Stimulated activated CD4-positive, alpha-beta T cell treated with anti-CD3 and anti-CD28 coated beads, TNF-alpha, amount 100 ng/mL, for 48 hours (primary cell): ENCODE measurements at regions not wholly inside any gene's neighbourhood (a gene's known extent, or its start where the extent isn't known, plus 50 kb on each side); places are given as distances from the start of the nearest gene placed in this dataset.
A peak's percentile ranks its signal among the peaks of the same experiment; 100 is the strongest.
"Not testable (repeated sequence)": the region's sequence is repeated elsewhere in the genome, so short reads cannot be mapped to it uniquely, and the experiment has no call there.

Experiments used
- DNase-seq, 3 donors: peaks; one replicate each; pipeline ENCODE4 v3.0.0-alpha.2; 2020; ENCODE audit warnings: low read depth in 3 of 3

DNA sequence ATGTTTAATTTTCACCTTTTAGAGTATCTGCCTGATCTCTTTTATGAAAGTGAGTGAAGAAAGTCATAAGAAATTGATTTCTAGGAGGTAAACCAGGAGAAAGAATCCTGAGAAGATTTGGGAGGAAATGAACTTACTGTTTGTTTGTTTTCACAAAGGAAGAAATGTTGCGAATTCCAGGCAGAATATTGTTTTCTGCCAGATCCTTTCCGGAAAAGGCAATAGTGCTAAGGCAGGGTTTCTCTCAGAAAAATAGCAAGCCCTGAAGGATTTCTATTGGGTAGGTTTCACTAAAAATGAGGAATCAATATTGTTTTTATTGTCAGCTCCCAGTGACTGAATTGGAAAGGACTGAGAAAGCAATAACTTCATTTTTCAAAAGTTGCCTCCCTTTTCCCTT lies 85.7 kb upstream of the TGFBR2 start:
- DNase-seq, result no peak

DNA sequence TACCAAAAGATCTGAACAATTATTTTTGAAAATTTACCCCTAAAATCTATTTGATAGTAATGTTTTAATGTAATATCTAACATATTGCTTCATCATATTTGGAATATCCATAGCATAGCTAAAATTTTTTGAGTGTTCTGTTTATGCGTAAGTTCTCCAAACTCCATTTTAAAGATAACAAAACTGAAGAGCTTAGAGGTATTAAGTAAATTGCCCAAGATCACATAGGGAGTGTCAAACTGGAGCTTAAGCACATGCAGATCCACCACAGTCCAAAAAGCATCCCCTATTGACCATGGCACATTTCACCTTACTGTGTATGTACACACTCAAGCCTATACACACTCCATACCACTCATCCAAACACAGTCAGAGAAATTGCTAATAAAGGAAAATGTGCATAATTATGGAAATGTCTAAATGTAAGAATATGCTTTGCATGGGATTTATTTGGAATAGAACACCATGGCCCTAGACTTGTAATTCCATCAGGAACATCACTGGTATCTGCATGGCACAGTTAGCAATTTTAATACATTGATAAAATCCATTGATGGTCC lies 85.2 kb upstream of the TGFBR2 start:
- no peak for DNase-seq

DNA sequence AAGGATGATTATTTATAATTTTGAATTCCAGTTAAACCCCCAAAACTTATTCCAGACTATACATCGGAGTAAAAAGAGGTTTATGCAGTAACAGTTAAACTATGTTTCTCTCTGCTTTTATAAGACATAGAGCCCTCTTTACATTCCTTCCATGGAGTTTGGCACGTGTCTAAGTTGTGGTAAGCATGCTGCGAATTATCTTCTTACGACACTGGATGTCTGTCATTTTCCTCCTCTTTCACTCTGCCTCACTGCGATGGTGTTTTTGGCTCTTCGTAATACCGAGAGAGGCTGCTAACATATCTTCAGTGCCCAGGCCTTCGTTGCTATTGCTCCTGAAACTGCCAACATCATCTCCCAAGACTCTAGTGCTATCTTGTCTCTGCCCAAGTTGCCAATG lies 83.9 kb upstream of the TGFBR2 start:
- no peak for DNase-seq

DNA sequence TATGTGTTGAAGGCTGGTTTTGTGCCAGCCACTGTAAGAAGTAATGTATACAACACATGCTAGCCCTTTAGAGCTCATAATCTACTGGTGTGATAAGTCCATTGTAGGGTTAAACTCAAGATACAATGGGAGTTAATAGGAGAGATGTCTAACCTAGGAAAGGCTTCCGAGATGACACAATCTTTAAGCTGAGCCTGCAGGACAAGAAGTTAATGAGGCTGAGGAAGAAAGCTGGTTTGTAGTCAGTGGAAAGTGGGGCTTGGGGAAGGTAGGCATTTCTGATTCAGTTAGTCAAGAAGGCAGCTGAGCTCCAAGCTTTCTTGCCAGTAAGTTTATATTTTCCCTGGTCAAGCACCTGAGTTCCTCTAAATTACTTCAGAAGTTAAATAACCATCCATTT lies 83.0 kb upstream of the TGFBR2 start:
- no peak for DNase-seq

DNA sequence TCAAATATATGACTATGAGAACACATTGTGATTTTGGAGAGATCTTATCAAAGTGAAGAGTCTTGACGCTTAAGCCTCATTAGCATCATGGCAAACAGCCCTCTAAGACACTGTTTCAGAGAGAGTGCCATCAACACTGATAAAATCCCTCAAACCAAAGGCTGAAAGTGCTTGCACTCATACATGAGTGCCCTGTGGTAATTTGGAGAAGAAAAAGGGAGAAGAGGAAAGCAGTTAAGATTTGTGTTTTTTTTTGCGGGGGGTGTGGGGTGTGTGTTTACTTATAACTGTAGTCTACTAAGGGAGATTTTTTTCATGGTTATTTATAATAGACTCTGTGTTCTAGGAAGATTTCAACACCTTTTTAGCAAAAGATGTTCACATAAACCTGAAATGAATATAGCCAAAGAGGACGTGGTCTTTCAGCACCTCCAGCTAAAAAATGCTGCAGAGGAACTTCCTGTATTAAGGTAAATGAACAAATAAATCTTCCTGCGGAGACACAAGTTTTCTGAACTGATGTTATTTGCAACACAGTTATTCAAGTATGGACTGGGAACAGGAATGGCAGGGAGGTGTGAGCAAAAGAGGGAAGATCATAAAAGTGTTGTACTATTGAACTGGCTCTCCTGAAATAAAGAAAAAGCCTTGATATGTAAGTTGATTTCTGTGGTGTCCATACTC lies 81.9 kb upstream of the TGFBR2 start:
- no peak for DNase-seq

DNA sequence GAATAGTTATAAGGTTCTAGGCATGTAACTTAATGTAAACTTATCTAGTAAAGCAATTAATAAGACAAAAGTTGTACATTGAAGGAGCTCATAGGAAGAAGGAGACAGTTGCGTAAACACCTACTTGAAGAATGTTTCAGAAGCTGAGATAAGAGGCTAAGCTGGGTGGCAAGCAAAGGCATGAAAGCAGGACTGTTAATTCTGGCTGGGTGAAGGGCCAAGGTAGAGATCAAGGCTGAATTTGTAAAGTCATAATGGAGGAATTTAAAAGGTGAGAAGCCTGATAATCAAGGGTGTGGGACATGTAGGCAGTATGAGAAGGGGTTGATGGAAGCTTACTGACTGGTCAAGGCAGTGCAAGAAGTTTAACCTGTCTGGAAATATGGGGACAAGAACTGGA lies 80.4 kb upstream of the TGFBR2 start:
- no peak for DNase-seq

DNA sequence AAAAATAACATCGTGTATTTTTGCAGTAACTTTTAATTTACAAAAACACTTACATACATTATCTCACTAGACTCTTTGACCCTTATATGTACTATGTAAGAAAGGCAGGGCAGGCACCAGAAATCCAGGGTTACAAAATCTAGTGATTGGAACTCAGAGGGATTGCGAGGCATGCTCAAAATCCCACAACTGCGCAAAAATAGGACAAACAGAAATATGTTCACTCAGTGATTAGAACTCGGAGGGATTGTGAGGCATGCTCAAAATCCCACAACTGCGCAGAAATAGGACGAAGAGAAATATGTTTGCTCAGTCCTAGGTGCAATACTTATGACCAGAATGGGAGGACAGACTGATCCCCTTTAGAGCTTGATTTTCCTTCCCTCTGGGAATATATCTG lies 79.2 kb upstream of the TGFBR2 start:
- no peak for DNase-seq

DNA sequence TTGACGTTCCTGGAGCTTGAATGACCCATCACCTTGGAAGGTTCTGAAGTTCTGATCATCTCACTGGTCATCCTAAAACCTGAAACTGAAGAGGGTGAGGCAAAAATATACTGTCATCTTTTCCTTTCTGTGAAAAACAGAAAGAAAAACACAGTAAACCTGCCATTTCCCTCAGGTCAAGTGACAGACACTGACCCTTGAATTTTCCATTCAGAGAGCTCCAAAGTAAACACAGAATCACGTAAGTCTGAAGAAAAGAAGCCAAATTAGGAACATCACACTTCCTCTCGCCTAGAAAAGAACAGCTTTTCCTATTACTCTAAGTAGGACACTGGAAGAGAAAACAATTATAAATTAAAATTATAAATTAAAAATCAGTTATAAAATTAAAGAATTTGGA lies 78.7 kb upstream of the TGFBR2 start:
- no peak for DNase-seq

DNA sequence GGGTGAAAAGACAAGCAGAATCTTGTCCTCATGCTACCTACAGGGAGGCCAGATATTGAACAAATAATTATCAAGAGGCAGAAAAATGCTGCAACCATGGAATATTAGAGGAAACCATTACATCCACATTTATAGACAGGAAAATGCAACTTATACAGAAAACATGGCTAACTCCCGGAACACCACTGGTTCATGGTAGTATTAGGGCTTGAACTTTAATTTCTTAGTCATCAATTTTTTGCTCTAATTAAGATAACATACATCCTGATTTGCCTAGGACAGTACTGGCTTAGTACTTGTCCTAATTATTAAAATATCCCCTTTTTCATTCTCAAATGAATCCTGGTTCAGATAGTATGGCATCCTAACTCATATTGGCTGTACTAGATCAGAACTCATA lies 76.3 kb upstream of the TGFBR2 start:
- no peak for DNase-seq

DNA sequence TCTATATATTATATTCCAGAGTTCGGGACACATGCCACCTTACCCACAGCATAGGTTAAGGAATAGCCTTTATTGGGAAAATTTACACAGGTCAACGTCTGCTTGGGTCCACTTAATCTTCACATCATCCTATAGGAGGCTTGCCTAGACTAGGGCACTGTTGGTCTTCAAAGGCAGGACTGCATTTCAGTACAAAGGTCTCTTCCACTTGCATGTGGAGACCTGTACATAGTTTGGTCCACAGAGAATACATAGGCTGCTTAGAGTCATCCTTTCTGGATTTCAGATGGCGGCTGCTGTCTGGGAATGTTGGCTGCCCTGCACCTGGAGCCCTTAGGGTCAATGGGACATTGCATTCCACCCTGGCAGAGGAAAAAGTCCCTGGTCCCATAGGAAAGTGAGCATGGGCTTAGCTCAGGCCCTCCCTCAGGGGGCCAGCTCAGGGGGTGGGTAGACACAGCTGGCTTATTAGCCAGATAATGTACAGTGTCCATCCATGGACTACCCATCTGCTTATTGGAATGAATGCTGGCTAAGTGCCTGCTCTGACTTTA lies 75.3 kb upstream of the TGFBR2 start:
- DNase-seq, result no peak

DNA sequence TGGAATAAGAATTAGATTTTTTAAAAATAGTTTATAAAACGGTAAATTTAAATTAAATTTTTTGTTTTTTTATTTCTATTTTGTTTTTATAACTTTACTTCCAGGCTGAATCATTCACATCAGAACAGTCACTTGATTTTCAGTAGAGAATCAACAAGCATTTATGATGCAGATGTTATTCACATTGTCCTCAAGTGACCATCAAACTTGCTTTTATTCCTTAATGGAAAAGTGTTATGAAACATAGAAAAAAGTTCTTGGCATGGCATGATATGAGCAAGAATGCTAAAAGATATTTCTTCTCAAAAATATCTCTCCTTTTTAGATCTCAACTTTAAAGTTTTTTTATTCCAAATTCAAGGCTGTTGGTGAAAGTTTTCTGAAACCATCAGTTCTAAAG lies 70.9 kb upstream of the TGFBR2 start:
- no peak for DNase-seq

DNA sequence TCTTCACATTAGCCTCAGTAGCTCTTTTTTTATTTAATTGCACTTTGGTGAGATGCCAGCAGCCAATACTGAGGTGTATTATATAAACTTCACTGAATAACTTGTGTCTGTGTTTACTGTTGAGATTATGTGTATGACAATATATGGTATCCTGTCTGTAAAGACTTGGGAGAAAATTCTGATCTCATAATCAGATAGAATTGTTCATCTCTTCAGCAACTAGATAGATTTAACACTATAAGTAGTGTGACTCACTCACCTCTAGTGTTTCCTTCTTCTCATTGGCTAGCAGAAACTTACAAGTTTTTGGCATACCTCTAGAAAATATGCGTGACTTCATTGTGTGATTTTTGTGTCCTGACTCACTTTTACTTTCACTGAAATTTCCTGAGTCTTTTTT lies 67.6 kb upstream of the TGFBR2 start:
- no peak for DNase-seq

DNA sequence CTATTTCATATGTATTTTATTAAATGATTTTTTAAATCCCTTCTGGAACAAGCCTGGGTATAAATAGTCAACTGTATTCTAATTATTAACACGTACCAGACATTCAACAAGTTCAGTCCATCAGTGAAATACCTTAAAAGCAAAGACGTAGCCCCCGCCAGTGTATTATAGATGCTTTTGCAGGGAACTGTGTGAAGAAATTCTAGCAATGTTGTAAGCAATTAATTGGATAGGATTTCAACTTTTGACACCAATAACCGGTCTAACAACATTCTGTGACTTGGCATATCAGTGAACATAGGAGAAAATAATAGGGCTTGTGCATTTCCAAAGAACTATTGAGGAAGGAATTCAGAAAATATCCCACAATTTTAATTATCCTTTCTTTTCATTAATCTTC lies 67.2 kb upstream of the TGFBR2 start:
- DNase-seq, result no peak

DNA sequence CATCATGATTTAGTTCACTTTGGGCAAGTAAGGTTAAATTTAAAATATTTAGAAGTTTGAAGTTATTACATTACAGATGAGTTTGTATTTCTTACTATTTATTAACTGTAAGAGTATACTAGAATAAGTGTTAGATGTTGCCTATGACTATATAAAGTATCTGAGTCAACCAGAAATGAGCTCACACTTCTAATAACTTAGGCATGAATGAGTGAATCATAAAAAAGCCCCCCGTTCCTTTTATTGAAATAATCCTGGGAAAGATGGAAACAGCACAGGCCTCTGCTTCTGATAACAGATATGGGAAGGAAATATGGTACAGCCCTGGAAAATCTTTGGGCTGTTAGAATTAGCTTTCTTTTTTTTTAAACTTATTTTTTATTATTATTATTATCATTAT lies 66.6 kb upstream of the TGFBR2 start:
- DNase-seq, result no peak

DNA sequence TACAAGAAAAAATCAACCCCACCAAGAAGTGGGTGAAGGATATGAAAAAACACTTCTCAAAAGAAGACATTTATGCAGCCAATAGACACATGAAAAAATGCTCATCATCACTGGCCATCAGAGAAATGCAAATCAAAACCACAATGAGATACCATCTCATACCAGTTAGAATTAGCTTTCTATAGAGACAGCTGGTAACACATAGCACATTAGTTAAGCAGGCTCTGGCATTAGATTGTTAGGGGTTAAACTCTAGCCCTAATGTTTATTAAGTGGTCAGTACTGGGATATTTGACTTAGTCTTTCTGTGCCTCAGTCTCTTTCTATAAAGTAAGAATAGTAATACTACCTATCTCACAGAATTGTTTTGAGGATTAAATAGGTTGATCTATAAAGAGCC lies 65.2 kb upstream of the TGFBR2 start:
- DNase-seq, result not testable (repeated sequence)

DNA sequence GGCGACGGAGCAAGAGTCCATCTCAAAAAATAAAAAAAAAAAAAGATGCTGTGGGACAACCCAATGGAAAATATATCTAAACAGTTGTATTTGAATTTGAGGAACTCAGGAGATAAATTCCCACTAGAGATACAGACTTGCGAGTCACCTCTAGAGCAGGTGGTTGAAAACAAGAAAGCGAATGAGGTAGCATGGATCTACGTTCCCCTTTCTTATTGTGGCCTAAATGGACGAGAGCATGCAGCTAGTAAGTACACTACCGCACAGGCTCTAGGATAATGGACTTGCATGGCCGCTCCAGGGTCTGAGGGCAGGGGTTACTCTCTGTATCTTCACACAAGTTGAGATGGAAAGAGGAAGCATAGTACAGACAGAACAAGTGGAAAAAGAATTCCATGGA lies 63.5 kb upstream of the TGFBR2 start:
- no peak for DNase-seq

DNA sequence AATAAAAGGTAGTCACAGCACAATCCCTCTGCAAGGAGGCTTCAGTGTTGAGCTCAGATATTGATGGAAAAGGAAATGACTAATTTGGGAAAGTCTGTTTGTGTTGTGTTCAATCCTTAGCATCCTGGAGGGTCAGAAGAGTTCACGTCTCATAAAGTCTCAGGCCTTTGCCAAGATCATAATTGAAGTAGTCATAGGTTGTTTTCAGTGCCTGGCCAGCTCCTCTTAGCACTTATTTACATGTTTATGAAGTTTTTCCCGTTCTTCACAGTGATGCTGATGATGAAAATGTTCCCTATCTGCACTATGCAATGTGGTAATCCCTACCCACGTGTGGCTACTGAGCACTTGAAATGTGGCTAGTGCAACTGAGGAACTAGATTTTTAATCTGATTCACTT lies 61.6 kb upstream of the TGFBR2 start:
- DNase-seq, result no peak

DNA sequence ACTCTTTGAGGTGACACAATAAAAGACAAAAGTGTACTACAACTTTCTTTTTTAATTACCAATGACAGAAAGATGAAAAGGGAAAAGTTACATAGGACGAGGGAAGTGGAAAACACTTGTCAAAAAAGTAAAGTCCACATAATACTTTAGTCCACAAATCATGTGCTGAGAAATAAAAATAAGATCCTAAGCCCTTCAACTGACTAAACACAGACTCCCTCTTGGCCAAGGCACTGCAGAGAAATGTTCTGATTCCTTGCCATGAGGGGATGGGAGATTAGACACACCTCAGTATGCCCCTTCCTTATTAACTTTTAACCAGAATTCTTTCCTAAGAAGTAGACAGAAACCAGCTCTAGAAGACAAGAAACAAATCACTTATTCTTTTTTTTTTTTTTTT lies 59.5 kb upstream of the TGFBR2 start:
- DNase-seq, result no peak

DNA sequence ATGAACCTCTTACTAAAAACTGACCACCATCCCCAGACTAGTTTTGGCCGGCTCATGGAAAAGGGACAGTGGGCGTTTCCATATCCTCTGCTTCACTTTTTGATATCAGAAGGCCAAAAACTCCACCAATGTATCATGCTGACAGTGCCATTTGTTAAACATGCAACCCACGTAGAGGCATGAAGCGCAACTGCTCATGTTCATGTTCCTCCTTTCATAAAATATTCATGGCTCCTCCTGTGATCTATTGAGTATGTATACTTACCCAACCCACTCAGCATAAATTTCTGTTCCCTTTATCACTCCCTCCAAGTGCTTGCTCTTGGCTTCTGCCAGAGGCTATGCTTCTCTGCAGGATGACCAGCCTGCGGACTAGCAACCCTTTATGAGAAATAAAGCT lies 58.7 kb upstream of the TGFBR2 start:
- DNase-seq, result no peak

DNA sequence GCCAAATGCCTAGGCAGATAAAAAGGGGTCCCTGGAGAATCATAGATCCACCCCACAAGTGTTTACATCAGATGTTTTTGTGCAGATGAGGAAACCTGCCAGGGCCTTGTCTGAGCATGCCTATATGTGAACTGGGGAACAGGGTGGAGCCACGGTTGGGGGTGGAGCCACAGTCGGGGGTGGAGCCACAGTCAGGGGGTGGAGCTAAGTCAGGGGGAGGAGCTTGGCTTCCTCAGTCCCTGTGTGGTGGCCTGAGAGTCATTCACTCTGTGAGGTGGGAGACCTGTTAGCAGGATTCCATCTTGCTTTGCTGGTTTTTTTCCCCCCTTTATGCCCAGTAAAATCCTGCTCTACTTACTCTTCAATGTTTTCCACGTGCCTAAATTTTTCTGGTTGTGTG lies 57.8 kb upstream of the TGFBR2 start:
- DNase-seq, result peak in 1 of 3 donors; percentile 19

DNA sequence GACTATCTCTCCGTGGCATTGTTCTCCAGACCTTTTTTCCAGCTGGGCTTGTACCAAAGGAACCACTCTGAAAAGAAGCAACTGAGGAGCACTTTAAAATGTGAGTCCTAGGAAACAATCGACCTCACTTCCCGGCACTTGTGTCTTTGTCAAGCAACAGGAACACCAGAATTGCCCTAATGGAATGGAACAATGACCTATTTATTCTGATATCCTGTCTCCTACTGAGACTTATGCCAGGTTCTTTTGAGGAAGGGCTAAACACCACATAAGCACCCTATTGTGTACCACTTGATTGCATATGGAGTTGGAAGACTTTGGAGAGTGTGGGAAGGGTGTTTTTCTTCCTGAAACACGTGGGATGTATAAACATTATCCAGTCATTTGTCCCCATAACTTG lies 56.8 kb upstream of the TGFBR2 start:
- DNase-seq, result no peak

DNA sequence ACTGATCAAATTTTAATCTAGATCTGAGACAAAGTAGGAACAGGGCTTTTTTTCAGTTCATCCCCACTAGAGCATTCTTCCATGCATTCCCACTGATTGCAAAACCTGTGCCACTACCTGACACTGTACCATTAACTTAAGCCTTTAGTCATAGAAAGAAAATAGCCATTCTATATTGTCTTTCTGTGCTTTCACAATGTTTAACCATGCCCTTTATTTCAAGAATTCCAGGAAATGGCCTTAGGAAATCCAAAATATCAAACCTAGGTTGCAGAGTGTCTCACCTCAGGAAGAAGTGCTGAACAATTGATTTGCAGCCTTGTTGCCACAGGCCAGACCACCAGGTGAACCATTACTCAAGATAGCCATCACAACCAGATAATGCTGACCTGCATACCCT lies 56.2 kb upstream of the TGFBR2 start:
- DNase-seq, result no peak

DNA sequence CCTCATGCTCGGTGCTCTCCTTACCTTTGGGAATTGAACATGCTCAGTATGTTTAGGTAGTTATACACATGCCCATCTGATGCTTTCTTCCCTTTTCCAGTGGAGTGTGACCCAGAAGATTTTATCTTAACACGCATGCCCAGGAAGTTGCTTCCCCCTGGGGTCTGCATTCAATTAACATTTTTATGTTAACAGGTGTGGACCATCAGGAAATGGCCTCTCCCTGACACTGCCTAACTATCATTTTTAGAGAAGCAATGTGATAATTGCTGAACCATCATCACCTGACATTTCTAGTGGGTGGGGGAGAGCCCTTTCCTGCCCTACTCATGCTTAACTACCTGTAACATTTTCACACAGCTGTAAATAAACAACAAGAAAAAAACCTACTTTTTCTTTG lies 55.1 kb upstream of the TGFBR2 start:
- DNase-seq, result no peak

DNA sequence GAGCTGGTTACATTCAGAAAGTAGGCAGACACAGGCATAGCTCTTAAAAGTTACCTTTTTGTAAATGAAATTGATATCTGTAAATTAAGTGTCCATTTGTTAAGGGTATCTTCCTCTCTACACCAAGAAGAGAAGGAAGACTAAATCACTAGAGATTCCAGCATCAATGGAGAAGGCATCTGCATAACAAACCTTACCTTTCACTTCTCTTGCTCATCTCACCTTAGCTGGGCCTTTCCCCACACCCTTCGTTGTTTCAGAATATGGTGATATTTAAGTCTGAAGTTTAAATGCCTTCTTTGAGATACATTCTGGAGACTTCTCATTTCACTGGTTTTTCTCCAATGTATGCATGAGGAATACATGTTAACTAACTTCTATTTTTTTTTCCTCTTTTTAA lies 54.5 kb upstream of the TGFBR2 start:
- DNase-seq, result no peak
